ENCODE measurements at regions not wholly inside any gene's neighbourhood (a gene's known extent, or its start where the extent isn't known, plus 50 kb on each side); places are given as distances from the start of the nearest gene placed in this dataset.

- DNase-seq (ENCODE audit: low read depth in 3 of 3) = no peak
Observed at GRCh38 chr4:180363815-180364214, 1879.4 kb upstream of the TENM3 start.

- no peak for DNase-seq (ENCODE audit: low read depth in 3 of 3)
Observed at GRCh38 chr4:180372691-180373090, 1870.5 kb upstream of the TENM3 start.

GRCh38 chr4:180377741-180378140, 1865.5 kb upstream of the TENM3 start:
- DNase-seq (ENCODE audit: low read depth in 3 of 3) = no peak

GRCh38 chr4:180380733-180381132, 1862.5 kb upstream of the TENM3 start:
- DNase-seq (ENCODE audit: low read depth in 3 of 3) = no peak

GRCh38 chr4:180391613-180392012, 1851.6 kb upstream of the TENM3 start:
- no peak for DNase-seq (ENCODE audit: low read depth in 3 of 3)

GRCh38 chr4:180394312-180394711, 1848.9 kb upstream of the TENM3 start:
- DNase-seq (ENCODE audit: low read depth in 3 of 3) = no peak

GRCh38 chr4:180394730-180395129, 1848.5 kb upstream of the TENM3 start:
- DNase-seq (ENCODE audit: low read depth in 3 of 3) = no peak

GRCh38 chr4:180398564-180398963, 1844.6 kb upstream of the TENM3 start:
- DNase-seq (ENCODE audit: low read depth in 3 of 3) = no peak

GRCh38 chr4:180407275-180407885, 1835.8 kb upstream of the TENM3 start:
- DNase-seq (ENCODE audit: low read depth in 3 of 3) = no peak

- no peak for DNase-seq (ENCODE audit: low read depth in 3 of 3)
Observed at GRCh38 chr4:180418819-180419531, 1824.2 kb upstream of the TENM3 start.

GRCh38 chr4:180422989-180423711, 1820.1 kb upstream of the TENM3 start:
- no peak for DNase-seq (ENCODE audit: low read depth in 3 of 3)

- no peak for DNase-seq (ENCODE audit: low read depth in 3 of 3)
Observed at GRCh38 chr4:180423712-180424057, 1819.5 kb upstream of the TENM3 start.

- no peak for DNase-seq (ENCODE audit: low read depth in 3 of 3)
Observed at GRCh38 chr4:180426938-180427337, 1816.3 kb upstream of the TENM3 start.

GRCh38 chr4:180430283-180430682, 1812.9 kb upstream of the TENM3 start:
- no peak for DNase-seq (ENCODE audit: low read depth in 3 of 3)

GRCh38 chr4:180434131-180434895, 1808.9 kb upstream of the TENM3 start:
- DNase-seq (ENCODE audit: low read depth in 3 of 3) = no peak

- no peak for DNase-seq (ENCODE audit: low read depth in 3 of 3)
Observed at GRCh38 chr4:180436361-180436760, 1806.8 kb upstream of the TENM3 start.

GRCh38 chr4:180437601-180438000, 1805.6 kb upstream of the TENM3 start:
- no peak for DNase-seq (ENCODE audit: low read depth in 3 of 3)

- no peak for DNase-seq (ENCODE audit: low read depth in 3 of 3)
Observed at GRCh38 chr4:180448306-180448705, 1794.9 kb upstream of the TENM3 start.

GRCh38 chr4:180449395-180449956, 1793.7 kb upstream of the TENM3 start:
- DNase-seq (ENCODE audit: low read depth in 3 of 3) = no peak

GRCh38 chr4:180455226-180455625, 1788.0 kb upstream of the TENM3 start:
- no peak for DNase-seq (ENCODE audit: low read depth in 3 of 3)

- DNase-seq (ENCODE audit: low read depth in 3 of 3) = no peak
Observed at GRCh38 chr4:180456928-180457327, 1786.3 kb upstream of the TENM3 start.

- DNase-seq (ENCODE audit: low read depth in 3 of 3) = no peak
Observed at GRCh38 chr4:180462116-180462515, 1781.1 kb upstream of the TENM3 start.
